ENCODE measurements at regions not wholly inside any gene's neighbourhood (a gene's known extent, or its start where the extent isn't known, plus 50 kb on each side); places are given as distances from the start of the nearest gene placed in this dataset.

- Histone ChIP-seq H3K4me3 (no peak overlapping the region), H3K27me3 (no peaks in the 10 kb centered on the region), H3K4me1 (replicated peaks in 1 of 2) (no peaks in the 10 kb centered on the region), H3K36me3 (replicated peaks in 1 of 2) (no peaks in the 10 kb centered on the region), H3K27ac (no peak overlapping the region), H3K9me3 (replicated peaks in 1 of 3) (no peaks in the 10 kb centered on the region)
- WGBS, 4 donors, result 58 to 64% (median 61%) methylated on average over 5 of the region's 5 CpGs
- intact Hi-C loops (cut with DNase I), result no loop called here
- TF ChIP-seq POLR2A (IDR thresholded peaks at IDR 0.05), result no peak
- TF ChIP-seq CTCF (IDR thresholded peaks at IDR 0.05), result no peak
- DNase-seq, result no peak
These were observed 571.7 kb upstream of the SLC35B3 start for GRCh38 chr6:9007027-9007426.

- Histone ChIP-seq H3K27ac (no peak overlapping the region), H3K4me3 (no peak overlapping the region), H3K4me1 (replicated peaks in 1 of 2) (no peaks in the 10 kb centered on the region), H3K27me3 (no peaks in the 10 kb centered on the region), H3K36me3 (replicated peaks in 1 of 2) (no peaks in the 10 kb centered on the region), H3K9me3 (replicated peaks in 1 of 3) (no peaks in the 10 kb centered on the region)
- 66 to 73% (median 68%) methylated on average over 6 of the region's 6 CpGs for whole genome bisulfite sequencing, 4 donors
- DNase-seq, result no peak
- intact Hi-C loops (cut with DNase I), result no loop called here
- TF ChIP-seq CTCF (IDR thresholded peaks at IDR 0.05), result no peak
These were observed 567.5 kb upstream of the SLC35B3 start for GRCh38 chr6:9002833-9003232.

- no peaks in the 10 kb centered on the region for H3K27me3 ChIP-seq
- no peak for DNase-seq
- no peaks in the 10 kb centered on the region for H3K4me1 ChIP-seq (replicated peaks in 1 of 2)
- TF ChIP-seq CTCF (IDR thresholded peaks at IDR 0.05) (no peak), POLR2A (IDR thresholded peaks at IDR 0.05) (no peak)
- no peak overlapping the region for H3K4me3 ChIP-seq
- no peaks in the 10 kb centered on the region for H3K36me3 ChIP-seq (replicated peaks in 1 of 2)
- WGBS, 4 donors, result 77 to 88% (median 80%) methylated on average over 1 of the region's 1 CpG
- intact Hi-C loops (cut with DNase I), result no loop called here
- H3K9me3 ChIP-seq (replicated peaks in 1 of 3), result no peaks in the 10 kb centered on the region
- no peak overlapping the region for H3K27ac ChIP-seq
These were observed 559.8 kb upstream of the SLC35B3 start for GRCh38 chr6:8995156-8995555.

- H3K36me3 ChIP-seq (replicated peaks in 1 of 2), result no peaks in the 10 kb centered on the region
- no peak overlapping the region for H3K4me3 ChIP-seq
- no peak for DNase-seq
- H3K9me3 ChIP-seq (replicated peaks in 1 of 3), result no peaks in the 10 kb centered on the region
- H3K27me3 ChIP-seq, result no peaks in the 10 kb centered on the region
- H3K4me1 ChIP-seq (replicated peaks in 1 of 2), result no peaks in the 10 kb centered on the region
- H3K27ac ChIP-seq, result no peak overlapping the region
- TF ChIP-seq POLR2A (IDR thresholded peaks at IDR 0.05), result no peak
- TF ChIP-seq CTCF (IDR thresholded peaks at IDR 0.05), result no peak
- intact Hi-C loops (cut with DNase I), result no loop called here
- 78 to 90% (median 87%) methylated on average over 3 of the region's 3 CpGs for WGBS, 4 donors
These were observed 557.8 kb upstream of the SLC35B3 start for GRCh38 chr6:8993111-8993510.
